ENCODE measurements at regions not wholly inside any gene's neighbourhood (a gene's known extent, or its start where the extent isn't known, plus 50 kb on each side); places are given as distances from the start of the nearest gene placed in this dataset.

- TF ChIP-seq, protein P1, sequence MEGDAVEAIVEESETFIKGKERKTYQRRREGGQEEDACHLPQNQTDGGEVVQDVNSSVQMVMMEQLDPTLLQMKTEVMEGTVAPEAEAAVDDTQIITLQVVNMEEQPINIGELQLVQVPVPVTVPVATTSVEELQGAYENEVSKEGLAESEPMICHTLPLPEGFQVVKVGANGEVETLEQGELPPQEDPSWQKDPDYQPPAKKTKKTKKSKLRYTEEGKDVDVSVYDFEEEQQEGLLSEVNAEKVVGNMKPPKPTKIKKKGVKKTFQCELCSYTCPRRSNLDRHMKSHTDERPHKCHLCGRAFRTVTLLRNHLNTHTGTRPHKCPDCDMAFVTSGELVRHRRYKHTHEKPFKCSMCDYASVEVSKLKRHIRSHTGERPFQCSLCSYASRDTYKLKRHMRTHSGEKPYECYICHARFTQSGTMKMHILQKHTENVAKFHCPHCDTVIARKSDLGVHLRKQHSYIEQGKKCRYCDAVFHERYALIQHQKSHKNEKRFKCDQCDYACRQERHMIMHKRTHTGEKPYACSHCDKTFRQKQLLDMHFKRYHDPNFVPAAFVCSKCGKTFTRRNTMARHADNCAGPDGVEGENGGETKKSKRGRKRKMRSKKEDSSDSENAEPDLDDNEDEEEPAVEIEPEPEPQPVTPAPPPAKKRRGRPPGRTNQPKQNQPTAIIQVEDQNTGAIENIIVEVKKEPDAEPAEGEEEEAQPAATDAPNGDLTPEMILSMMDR (IDR thresholded peaks at IDR 0.05) = no peak
- TF ChIP-seq ZFX (IDR thresholded peaks at IDR 0.05; ENCODE audit: borderline replicate concordance) = no peak
Observed at GRCh38 chr5:89286320-89286719, 403.3 kb upstream of the MEF2C start.
